H1 (cell line): ENCODE measurements at regions not wholly inside any gene's neighbourhood (a gene's known extent, or its start where the extent isn't known, plus 50 kb on each side); places are given as distances from the start of the nearest gene placed in this dataset.

Experiments
- CTCF ChIA-PET: fragments of 300-600 bp; sonication (Branson Sonifier 250); formaldehyde crosslinking; loops from one replicate; lab custom pipeline; 2021; ENCODE audit not compliant: partially characterized antibody; lab: Charles Lee
- POLR2A ChIA-PET: fragments of 300-600 bp; sonication (Branson Sonifier 250); formaldehyde crosslinking; loops from one replicate; lab custom pipeline; 2021; ENCODE audit warnings: inconsistent platforms; ENCODE audit not compliant: partially characterized antibody; lab: Charles Lee
- DNase-seq, 2 experiments: peaks; one replicate each; pipeline versions ENCODE4 v3.0.0 to v3.0.0-alpha.2; 2010 to 2022; ENCODE audit warnings: low spot score in 2 of 2, low read depth in 1 of 2, mixed read lengths in 1 of 2
- FAIRE-seq: peaks from 2 replicates; lab custom pipeline; 2011; peaks lifted over from hg19 to GRCh38; lab: Jason Lieb, UNC
- H2AFZ ChIP-seq: 2 replicates; pipeline ENCODE4 v1.8.1; 2012; ENCODE audit warnings: low read length, inconsistent platforms
- H2AK5ac ChIP-seq: 2 replicates; pipeline ENCODE4 v1.6.1; 2013; ENCODE audit warnings: low read depth, low read length
- H2BK120ac ChIP-seq: replicated peaks from 2 replicates; pipeline ENCODE3; 2013; ENCODE audit warnings: low read depth, low read length, inconsistent platforms
- H2BK12ac ChIP-seq: 2 replicates; pipeline ENCODE4 v1.6.1; 2013; ENCODE audit warnings: low read depth, low read length
- H2BK15ac ChIP-seq: 2 replicates; pipeline ENCODE4 v1.6.1; 2013; ENCODE audit warnings: low read length
- H2BK20ac ChIP-seq: 2 replicates; pipeline ENCODE4 v1.6.1; 2013; ENCODE audit warnings: low read length
- H2BK5ac ChIP-seq: 2 replicates; pipeline ENCODE4 v1.6.1; 2013; ENCODE audit warnings: low read depth, low read length
- H3K14ac ChIP-seq: 2 replicates; pipeline ENCODE4 v1.6.1; 2013; ENCODE audit warnings: inconsistent platforms; ENCODE audit not compliant: insufficient read length
- H3K18ac ChIP-seq: 2 replicates; pipeline ENCODE4 v1.6.1; 2013; ENCODE audit warnings: low read length; ENCODE audit errors: extremely low read depth
- H3K23ac ChIP-seq: 2 replicates; pipeline ENCODE4 v1.6.1; 2013; ENCODE audit warnings: inconsistent platforms; ENCODE audit not compliant: insufficient read length
- H3K23me2 ChIP-seq: 2 replicates; pipeline ENCODE4 v1.6.1; 2013; ENCODE audit warnings: low read depth, low read length
- H3K27ac ChIP-seq: 2 replicates; pipeline ENCODE4 v1.6.1; 2011; ENCODE audit warnings: low read depth, low read length, inconsistent platforms
- H3K27me3 ChIP-seq, 4 experiments: replicated peaks in 1 of 4; 1 replicate in 1 of 4; 2 replicates in 3 of 4; pipeline versions ENCODE4 v1.6.1 to v1.8.1; 2011 to 2013; ENCODE audit warnings: low read length in 3 of 4, mild to moderate bottlenecking in 3 of 4, inconsistent platforms in 2 of 4, mixed read lengths in 2 of 4, moderate library complexity in 1 of 4; ENCODE audit not compliant: control insufficient read depth in 3 of 4, insufficient read depth in 3 of 4; ENCODE audit errors: extremely low read depth in 1 of 4
- H3K36me3 ChIP-seq, 4 experiments: 2 replicates each; pipeline versions ENCODE4 v1.6.1 to v1.8.1; 2011 to 2013; ENCODE audit warnings: mild to moderate bottlenecking in 4 of 4, low read length in 3 of 4, moderate library complexity in 2 of 4, control low read depth in 1 of 4, inconsistent platforms in 1 of 4; ENCODE audit not compliant: insufficient read depth in 4 of 4, control insufficient read depth in 2 of 4
- H3K4ac ChIP-seq: replicated peaks from 2 replicates; pipeline ENCODE3; 2013; ENCODE audit warnings: low read length, low read depth, mixed read lengths, inconsistent platforms; ENCODE audit not compliant: insufficient read length
- H3K4me1 ChIP-seq, 4 experiments: replicated peaks in 1 of 4; 1 replicate in 1 of 4; 2 replicates in 3 of 4; pipeline versions ENCODE4 v1.6.1 to v1.8.1; 2011 to 2013; ENCODE audit warnings: low read length in 3 of 4, inconsistent platforms in 2 of 4, mixed read lengths in 1 of 4; ENCODE audit not compliant: insufficient read depth in 4 of 4, control insufficient read depth in 3 of 4
- H3K4me2 ChIP-seq, 2 experiments: 2 replicates each; pipeline versions ENCODE4 v1.6.1 to v1.8.1; 2011 to 2013; ENCODE audit warnings: low read depth in 2 of 2, low read length in 2 of 2, control low read depth in 1 of 2, inconsistent platforms in 1 of 2, mild to moderate bottlenecking in 1 of 2; ENCODE audit not compliant: insufficient read depth in 1 of 2
- H3K4me3 ChIP-seq, 4 experiments: fragments of 200-600, 300-600 bp in 1 of 4; sonication (generic), shearing (Covaris generic), sonication (Bioruptor Twin) in 1 of 4; 2 replicates each; pipeline versions ENCODE4 v1.5.1 to v1.8.1; 2011 to 2016; ENCODE audit warnings: low read length in 4 of 4, low read depth in 3 of 4, control low read depth in 2 of 4, inconsistent platforms in 2 of 4, mild to moderate bottlenecking in 2 of 4, mixed read lengths in 1 of 4, moderate library complexity in 1 of 4; ENCODE audit not compliant: insufficient read depth in 2 of 4; ENCODE audit errors: extremely low read depth in 1 of 4
- H3K56ac ChIP-seq: replicated peaks from 2 replicates; pipeline ENCODE3; 2013; ENCODE audit warnings: low read depth, mild to moderate bottlenecking, mixed read lengths, low read length, inconsistent platforms; ENCODE audit not compliant: insufficient read length
- H3K79me1 ChIP-seq: 2 replicates; pipeline ENCODE4 v1.6.1; 2013; ENCODE audit warnings: low read depth, low read length, control low read depth
- H3K79me2 ChIP-seq, 2 experiments: 2 replicates each; pipeline versions ENCODE4 v1.6.1 to v1.8.1; 2012 to 2013; ENCODE audit warnings: low read length in 2 of 2, mild to moderate bottlenecking in 2 of 2, inconsistent platforms in 1 of 2; ENCODE audit not compliant: insufficient read depth in 2 of 2, control insufficient read depth in 1 of 2
- H3K9ac ChIP-seq, 4 experiments: replicated peaks in 1 of 4; 1 replicate in 1 of 4; 2 replicates in 3 of 4; pipeline versions ENCODE4 v1.6.1 to v1.8.1; 2011 to 2013; ENCODE audit warnings: low read depth in 3 of 4, low read length in 3 of 4, control low read depth in 2 of 4, mild to moderate bottlenecking in 2 of 4, moderate library complexity in 2 of 4, inconsistent platforms in 1 of 4; ENCODE audit errors: extremely low read depth in 1 of 4
- H3K9me3 ChIP-seq, 2 experiments: 2 replicates each; pipeline versions ENCODE4 v1.6.1 to v1.8.1; 2012 to 2013; ENCODE audit warnings: mild to moderate bottlenecking in 2 of 2, moderate library complexity in 2 of 2, control low read depth in 1 of 2, inconsistent platforms in 1 of 2, low read depth in 1 of 2, low read length in 1 of 2, mixed read lengths in 1 of 2; ENCODE audit not compliant: insufficient read depth in 2 of 2
- H4K20me1 ChIP-seq, 2 experiments: replicated peaks in 1 of 2; 2 replicates each; pipeline versions ENCODE3 to v1.8.1; 2011 to 2013; ENCODE audit warnings: inconsistent platforms in 2 of 2, low read length in 2 of 2, mild to moderate bottlenecking in 1 of 2; ENCODE audit not compliant: insufficient read depth in 2 of 2, control insufficient read depth in 1 of 2
- H4K5ac ChIP-seq: 2 replicates; pipeline ENCODE4 v1.6.1; 2013; ENCODE audit warnings: low read length, low read depth, mixed read lengths, inconsistent platforms; ENCODE audit not compliant: insufficient read length
- H4K8ac ChIP-seq: 2 replicates; pipeline ENCODE4 v1.8.0; 2013; ENCODE audit warnings: mild to moderate bottlenecking, moderate library complexity, low read length, inconsistent platforms; ENCODE audit not compliant: insufficient read depth; ENCODE audit errors: extremely low read depth
- H4K91ac ChIP-seq: replicated peaks from 2 replicates; pipeline ENCODE3; 2013; ENCODE audit warnings: low read length, mixed read lengths, inconsistent platforms; ENCODE audit not compliant: insufficient read length
- CTBP2 ChIP-seq: IDR thresholded peaks from 2 replicates; pipeline ENCODE4 v1.7.0; 2011; ENCODE audit warnings: borderline replicate concordance, mild to moderate bottlenecking, moderate library complexity, mixed read lengths, low read length; ENCODE audit not compliant: insufficient read depth, insufficient read length
- EP300 ChIP-seq, 2 experiments: IDR thresholded peaks; 1 replicate in 1 of 2; 2 replicates in 1 of 2; pipeline ENCODE4 v1.6.1; 2011 to 2012; ENCODE audit warnings: low read depth in 2 of 2, low read length in 2 of 2, mild to moderate bottlenecking in 2 of 2, borderline replicate concordance in 1 of 2, inconsistent platforms in 1 of 2, moderate library complexity in 1 of 2
- EZH2 ChIP-seq: fragments of 200-600 bp; sonication (generic); IDR thresholded peaks from 2 replicates; pipeline ENCODE4 v1.7.1; 2012; ENCODE audit warnings: low read depth, mild to moderate bottlenecking, moderate library complexity, low read length, inconsistent platforms; ENCODE audit not compliant: severe bottlenecking
- KDM5A ChIP-seq: fragments of 200-600 bp; IDR thresholded peaks from 2 replicates; pipeline ENCODE4 v1.7.1; 2012; ENCODE audit warnings: mild to moderate bottlenecking, low read length, inconsistent platforms, mixed read lengths
- POU5F1 ChIP-seq: IDR thresholded peaks from 2 replicates; pipeline ENCODE4 v1.6.1; 2011; ENCODE audit warnings: low read depth, mild to moderate bottlenecking, low read length, moderate library complexity
- SIN3A ChIP-seq, 2 experiments: IDR thresholded peaks in 1 of 2; conservative IDR thresholded peaks in 1 of 2; 2 replicates each; pipeline ENCODE4 v1.6.1; 2011 to 2012; ENCODE audit warnings: low read length in 2 of 2, improper control_type of control experiment in 1 of 2, low read depth in 1 of 2, mild to moderate bottlenecking in 1 of 2
- SUZ12 ChIP-seq: fragments of 200-600 bp; sonication (generic); IDR thresholded peaks from 2 replicates; pipeline ENCODE4 v1.6.1; 2012; ENCODE audit warnings: mild to moderate bottlenecking, inconsistent platforms, low read length, moderate library complexity, mixed read lengths
- TEAD4 ChIP-seq: IDR thresholded peaks from 2 replicates; pipeline ENCODE4 v1.6.1; 2012; ENCODE audit warnings: low read depth, low read length, inconsistent platforms, mixed read lengths
- WGBS, 2 experiments: shearing (Covaris generic) in 1 of 2; methylation state at CpG; one replicate each; pipeline versions ENCODE4 v1.1.6 to v1.1.7; 2013 to 2015; ENCODE audit warnings: low lambda C conversion rate in 2 of 2, mixed read lengths in 2 of 2, inconsistent platforms in 1 of 2, low coverage in 1 of 2, missing lambda C conversion rate in 1 of 2; ENCODE audit not compliant: insufficient replicate concordance in 2 of 2, insufficient coverage in 1 of 2, insufficient read length in 1 of 2; ENCODE audit errors: extremely low coverage in 1 of 2, missing lambda C conversion rate in 1 of 2; 5-methylcytosine and 5-hydroxymethylcytosine counted together
- TF ChIP-seq, protein P1 (sequence below): IDR thresholded peaks from 2 replicates; pipeline ENCODE4 v1.6.1; 2012; ENCODE audit warnings: inconsistent platforms

DNA sequence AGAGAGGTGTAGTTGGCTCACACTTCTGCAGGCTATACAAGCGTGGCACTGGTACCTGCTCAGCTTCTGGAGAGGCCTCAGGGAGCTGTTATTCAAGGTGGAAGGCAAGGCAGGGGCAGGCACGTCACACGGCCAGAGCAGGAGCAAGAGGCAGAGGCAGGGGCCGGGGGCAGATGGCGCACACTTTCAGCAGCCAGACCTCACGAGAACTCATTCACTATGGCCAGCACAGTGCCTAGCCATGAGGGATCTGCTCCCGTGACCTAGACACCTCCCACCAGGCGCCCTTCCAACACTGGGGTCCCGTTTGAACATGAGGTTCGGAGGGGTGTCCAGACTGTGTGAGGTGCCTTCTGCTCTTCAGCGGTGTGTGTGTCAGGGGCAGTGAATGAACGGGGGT, 71.0 kb upstream of the FCN1 start:
- no peaks in the 10 kb centered on the region for H3K36me3 ChIP-seq
- no peaks in the 10 kb centered on the region for H3K79me1 ChIP-seq
- no peaks in the 10 kb centered on the region; a peak in 1 of 7 replicates for H3K4me1 ChIP-seq
- no peak overlapping the region for H2AFZ ChIP-seq
- no peak overlapping the region for H2AK5ac ChIP-seq
- FAIRE-seq (no peak), DNase-seq (no peak)
- no peak overlapping the region for H2BK20ac ChIP-seq
- H3K14ac ChIP-seq = no peak overlapping the region
- no peaks in the 10 kb centered on the region for H3K79me2 ChIP-seq
- no peaks in the 10 kb centered on the region for H3K23me2 ChIP-seq
- H2BK12ac ChIP-seq = no peak overlapping the region
- H3K27me3 ChIP-seq = no peaks in the 10 kb centered on the region
- ChIA-PET POLR2A (no interaction called here), CTCF (interaction anchor here (0.6 kb wide), 2 partner anchors 40 to 301 kb away, joined by 3 read pairs; no protein-coding TSS in a partner anchor)
- no peaks in the 10 kb centered on the region for H4K20me1 ChIP-seq
- H3K4me2 ChIP-seq = no peak overlapping the region
- H3K56ac ChIP-seq = no peak overlapping the region
- WGBS, 2 experiments = 86% methylated on average over 11 of the region's 12 CpGs; no CpG with 5 or more reads in 1 of the 2 experiments
- H4K5ac ChIP-seq = no peak overlapping the region
- no peak overlapping the region for H3K9ac ChIP-seq
- H3K18ac ChIP-seq = no peak overlapping the region
- H3K9me3 ChIP-seq = peaks cover 3 to 4% of the 10 kb centered on the region in 2 experiments; a peak in 3 of 4 replicates
- TF ChIP-seq SIN3A (conservative IDR thresholded peaks at IDR 0.05 in 1 of 2, IDR thresholded peaks at IDR 0.05 in 1 of 2; ENCODE audit: low read depth in 1 of 2, low read length in 2 of 2) = no peak
- no peak for TF ChIP-seq CTBP2
- TF ChIP-seq, protein P1, sequence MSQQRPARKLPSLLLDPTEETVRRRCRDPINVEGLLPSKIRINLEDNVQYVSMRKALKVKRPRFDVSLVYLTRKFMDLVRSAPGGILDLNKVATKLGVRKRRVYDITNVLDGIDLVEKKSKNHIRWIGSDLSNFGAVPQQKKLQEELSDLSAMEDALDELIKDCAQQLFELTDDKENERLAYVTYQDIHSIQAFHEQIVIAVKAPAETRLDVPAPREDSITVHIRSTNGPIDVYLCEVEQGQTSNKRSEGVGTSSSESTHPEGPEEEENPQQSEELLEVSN = no peak
- TF ChIP-seq EP300 (IDR thresholded peaks at IDR 0.05; ENCODE audit: borderline replicate concordance in 1 of 2, low read depth in 2 of 2, low read length in 2 of 2) = no peak
- TF ChIP-seq EZH2 = no peak
- TF ChIP-seq POU5F1 = no peak
- TF ChIP-seq KDM5A = no peak
- TF ChIP-seq SUZ12 = no peak
- TF ChIP-seq TEAD4 = no peak
- no peak overlapping the region for H2BK15ac ChIP-seq
- H3K23ac ChIP-seq = no peak overlapping the region
- no peak overlapping the region for H3K4me3 ChIP-seq
- H3K27ac ChIP-seq = no peak overlapping the region
- no peak overlapping the region for H3K4ac ChIP-seq
- H4K8ac ChIP-seq = no peak overlapping the region; the same call in 1 of the 2 replicates
- H2BK120ac ChIP-seq = no peak overlapping the region
- H4K91ac ChIP-seq = no peak overlapping the region
- H2BK5ac ChIP-seq = no peak overlapping the region
